SU-DHL-6 (cell line): ENCODE measurements at regions not wholly inside any gene's neighbourhood (a gene's known extent, or its start where the extent isn't known, plus 50 kb on each side); places are given as distances from the start of the nearest gene placed in this dataset.

Experiments
- H2AFZ ChIP-seq: fragments of 200-600 bp; sonication (generic); 2 replicates; pipeline ENCODE4 v1.6.1; 2014; ENCODE audit warnings: low read depth, mild to moderate bottlenecking, moderate library complexity, mixed read lengths, antibody characterized with exemption, low read length; ENCODE audit not compliant: severe bottlenecking
- H3F3A ChIP-seq: fragments of 200-600 bp; shearing (Covaris generic); 2 replicates; pipeline ENCODE4 v1.6.0; 2016; ENCODE audit warnings: antibody characterized with exemption, mild to moderate bottlenecking; ENCODE audit not compliant: insufficient read depth
- H3K27ac ChIP-seq: fragments of 200-600 bp; sonication (generic); 2 replicates; pipeline ENCODE4 v1.5.1; 2016; ENCODE audit warnings: low read depth, mild to moderate bottlenecking, low read length, moderate library complexity, mixed read lengths
- H3K27me3 ChIP-seq: fragments of 200-600 bp; sonication (generic), shearing (Covaris generic); 2 replicates; pipeline ENCODE4 v1.6.0; 2014; ENCODE audit warnings: mild to moderate bottlenecking, low read length
- H3K36me3 ChIP-seq: fragments of 200-600 bp; sonication (generic); 2 replicates; pipeline ENCODE4 v1.6.1; 2014; ENCODE audit warnings: mild to moderate bottlenecking, low read length, mixed read lengths
- H3K4me2 ChIP-seq: fragments of 300-600, 200-600 bp; shearing (Covaris generic), sonication (generic); 2 replicates; pipeline ENCODE4 v1.6.0; 2014; ENCODE audit warnings: low read length, low read depth, mild to moderate bottlenecking; ENCODE audit not compliant: poor library complexity, severe bottlenecking
- H3K4me3 ChIP-seq: fragments of 200-600 bp; sonication (generic); 2 replicates; pipeline ENCODE4 v1.5.1; 2014; ENCODE audit warnings: antibody characterized with exemption, low read length, mild to moderate bottlenecking, mixed read lengths; ENCODE audit not compliant: insufficient read depth, poor library complexity, severe bottlenecking
- H3K79me2 ChIP-seq: fragments of 200-600 bp; sonication (generic); 2 replicates; pipeline ENCODE4 v1.6.1; 2014; ENCODE audit warnings: mild to moderate bottlenecking, low read length, moderate library complexity; ENCODE audit not compliant: insufficient read depth
- H3K9ac ChIP-seq: fragments of 200-600 bp; sonication (generic); 2 replicates; pipeline ENCODE4 v1.7.0; 2014; ENCODE audit warnings: mild to moderate bottlenecking, low read length
- H3K9me2 ChIP-seq: fragments of 200-600 bp; sonication (generic); replicated peaks from 2 replicates; pipeline ENCODE4 v1.6.1; 2014; ENCODE audit warnings: low read length; ENCODE audit not compliant: insufficient read depth
- H3K9me3 ChIP-seq: fragments of 200-600 bp; sonication (generic); 2 replicates; pipeline ENCODE4 v1.6.1; 2014; ENCODE audit warnings: low read length, mixed read lengths; ENCODE audit not compliant: insufficient read depth
- H4K20me1 ChIP-seq: fragments of 200-600 bp; sonication (generic); 2 replicates; pipeline ENCODE4 v1.6.1; 2014; ENCODE audit warnings: low read depth, mild to moderate bottlenecking, antibody characterized with exemption, low read length, moderate library complexity, mixed read lengths
- EZH2phosphoT487 ChIP-seq: fragments of 200-600 bp; sonication (generic), shearing (Covaris generic); conservative IDR thresholded peaks from 2 replicates; pipeline ENCODE4 v1.6.1; 2018; ENCODE audit warnings: mild to moderate bottlenecking, antibody characterized with exemption, low read length, moderate library complexity, mixed read lengths
- TF ChIP-seq, protein P1 (sequence below): fragments of 200-600 bp; sonication (generic); IDR thresholded peaks from one replicate; pipeline ENCODE4 v1.5.1; 2017; ENCODE audit warnings: antibody characterized with exemption, mild to moderate bottlenecking, low read length, moderate library complexity; ENCODE audit not compliant: insufficient read depth, poor library complexity, severe bottlenecking

DNA sequence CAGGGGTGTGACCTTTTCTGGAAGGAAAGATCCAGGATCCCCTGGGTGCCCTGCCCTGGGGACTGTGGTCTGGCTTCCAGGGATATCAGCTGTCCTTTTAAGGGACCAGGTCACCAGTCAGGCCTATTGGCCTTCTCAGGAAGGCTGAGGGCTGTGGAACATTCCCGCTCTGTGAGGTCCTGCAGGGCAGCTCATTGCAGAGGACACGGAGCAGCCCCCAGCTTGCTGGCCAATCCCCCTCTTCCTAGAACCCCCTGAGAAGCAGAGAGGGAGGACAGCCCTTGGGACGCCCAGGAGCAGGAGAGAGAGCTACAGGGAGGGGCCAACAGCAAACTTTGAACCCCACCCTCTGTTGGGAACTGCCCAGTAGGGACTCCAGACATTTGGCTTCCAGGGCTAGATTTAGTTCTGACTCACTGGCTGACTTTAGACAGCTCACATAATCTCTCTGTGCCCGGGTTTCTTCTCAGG is 67.9 kb upstream of the COL13A1 start:
- Histone ChIP-seq H2AFZ (no peak overlapping the region), H3K9ac (no peak overlapping the region), H3F3A (no peaks in the 10 kb centered on the region), H3K4me2 (no peak overlapping the region), H3K36me3 (no peaks in the 10 kb centered on the region), H4K20me1 (no peaks in the 10 kb centered on the region), H3K79me2 (no peaks in the 10 kb centered on the region), H3K27me3 (no peaks in the 10 kb centered on the region), H3K9me2 (no peaks in the 10 kb centered on the region), H3K9me3 (no peaks in the 10 kb centered on the region), H3K4me3 (no peak overlapping the region), H3K27ac (no peak overlapping the region)
- TF ChIP-seq, protein P1, sequence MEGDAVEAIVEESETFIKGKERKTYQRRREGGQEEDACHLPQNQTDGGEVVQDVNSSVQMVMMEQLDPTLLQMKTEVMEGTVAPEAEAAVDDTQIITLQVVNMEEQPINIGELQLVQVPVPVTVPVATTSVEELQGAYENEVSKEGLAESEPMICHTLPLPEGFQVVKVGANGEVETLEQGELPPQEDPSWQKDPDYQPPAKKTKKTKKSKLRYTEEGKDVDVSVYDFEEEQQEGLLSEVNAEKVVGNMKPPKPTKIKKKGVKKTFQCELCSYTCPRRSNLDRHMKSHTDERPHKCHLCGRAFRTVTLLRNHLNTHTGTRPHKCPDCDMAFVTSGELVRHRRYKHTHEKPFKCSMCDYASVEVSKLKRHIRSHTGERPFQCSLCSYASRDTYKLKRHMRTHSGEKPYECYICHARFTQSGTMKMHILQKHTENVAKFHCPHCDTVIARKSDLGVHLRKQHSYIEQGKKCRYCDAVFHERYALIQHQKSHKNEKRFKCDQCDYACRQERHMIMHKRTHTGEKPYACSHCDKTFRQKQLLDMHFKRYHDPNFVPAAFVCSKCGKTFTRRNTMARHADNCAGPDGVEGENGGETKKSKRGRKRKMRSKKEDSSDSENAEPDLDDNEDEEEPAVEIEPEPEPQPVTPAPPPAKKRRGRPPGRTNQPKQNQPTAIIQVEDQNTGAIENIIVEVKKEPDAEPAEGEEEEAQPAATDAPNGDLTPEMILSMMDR = no peak
- no peak for TF ChIP-seq EZH2phosphoT487

DNA sequence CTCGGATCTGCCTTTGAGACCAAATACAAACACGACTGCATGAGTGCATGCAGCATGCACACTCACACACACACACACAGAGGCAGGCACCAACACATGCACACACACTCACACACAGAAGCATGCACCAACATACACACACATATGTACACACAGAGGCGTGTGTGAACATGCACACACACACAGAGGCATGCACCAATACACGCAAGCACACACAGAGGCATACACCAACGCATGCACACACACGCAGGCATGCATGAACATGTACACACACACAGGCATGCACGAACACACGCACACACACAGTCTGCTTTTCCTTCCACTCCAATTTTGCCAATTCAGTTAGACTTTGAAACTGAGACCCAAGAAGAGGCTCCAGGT is 67.3 kb upstream of the COL13A1 start:
- no peaks in the 10 kb centered on the region for H3K36me3 ChIP-seq

DNA sequence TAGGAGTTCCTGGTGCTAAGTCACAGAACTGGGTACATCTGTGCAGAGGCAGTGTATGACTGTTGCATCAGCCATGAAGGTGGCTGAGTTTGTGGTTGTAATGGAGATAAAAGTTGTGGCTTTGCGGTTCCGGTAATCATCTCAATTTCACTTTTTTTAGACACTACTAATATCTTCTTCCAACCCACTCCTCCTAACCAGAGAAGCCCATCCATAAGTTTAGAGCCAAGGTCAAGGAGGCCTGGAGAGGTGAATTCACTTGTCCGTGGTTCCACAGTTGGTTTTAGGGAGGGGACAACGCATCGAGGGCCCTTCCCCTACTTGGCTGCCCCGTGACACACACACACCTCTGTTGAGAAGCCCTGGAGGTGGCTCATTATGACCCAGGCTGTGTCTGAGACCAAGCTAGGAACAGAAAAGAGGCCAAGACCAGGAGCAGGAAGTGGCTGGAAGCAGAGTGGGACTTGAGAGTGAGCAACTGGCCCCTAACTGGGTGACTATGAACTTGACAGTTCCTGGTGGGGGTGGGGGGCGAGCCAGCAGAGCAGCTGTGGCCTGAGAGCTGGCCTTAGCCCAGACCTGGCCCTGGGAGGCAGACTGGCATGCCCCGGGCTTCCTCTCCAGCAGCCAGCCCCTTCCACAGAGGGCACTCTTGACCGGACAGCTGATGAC is 66.8 kb upstream of the COL13A1 start:
- TF ChIP-seq, protein P1 = no peak
- TF ChIP-seq EZH2phosphoT487 = no peak
- no peaks in the 10 kb centered on the region for H4K20me1 ChIP-seq

More for the DNA sequence above, 67.3 kb upstream of the COL13A1 start:
- no peaks in the 10 kb centered on the region for H3K9me2 ChIP-seq
- H4K20me1 ChIP-seq = no peaks in the 10 kb centered on the region
- no peak for TF ChIP-seq EZH2phosphoT487
- TF ChIP-seq, protein P1 = no peak
- no peaks in the 10 kb centered on the region for H3K9me3 ChIP-seq
- no peaks in the 10 kb centered on the region for H3F3A ChIP-seq
- no peak overlapping the region for H3K4me2 ChIP-seq
- no peak overlapping the region for H3K9ac ChIP-seq
- no peaks in the 10 kb centered on the region for H3K27me3 ChIP-seq
- H2AFZ ChIP-seq = no peak overlapping the region
- H3K79me2 ChIP-seq = no peaks in the 10 kb centered on the region
- H3K27ac ChIP-seq = no peak overlapping the region
- H3K4me3 ChIP-seq = no peak overlapping the region

More for the DNA sequence above, 66.8 kb upstream of the COL13A1 start:
- H3K4me3 ChIP-seq = no peak overlapping the region
- no peak overlapping the region for H3K27ac ChIP-seq
- H3K79me2 ChIP-seq = no peaks in the 10 kb centered on the region
- no peaks in the 10 kb centered on the region for H3K9me2 ChIP-seq
- H3K9ac ChIP-seq = no peak overlapping the region
- H3K4me2 ChIP-seq = no peak overlapping the region
- H2AFZ ChIP-seq = no peak overlapping the region
- no peaks in the 10 kb centered on the region for H3F3A ChIP-seq
- no peaks in the 10 kb centered on the region for H3K9me3 ChIP-seq
- H3K36me3 ChIP-seq = no peaks in the 10 kb centered on the region
- H3K27me3 ChIP-seq = no peaks in the 10 kb centered on the region
